Kidney (tissue), 13 donors: ENCODE measurements at regions not wholly inside any gene's neighbourhood (a gene's known extent, or its start where the extent isn't known, plus 50 kb on each side); places are given as distances from the start of the nearest gene placed in this dataset.
"Not testable (repeated sequence)": the region's sequence is repeated elsewhere in the genome, so short reads cannot be mapped to it uniquely, and the experiment has no call there.

ENCODE experiments used
- DNase-seq, 5 donors: peaks; one replicate each; pipeline ENCODE4 v3.0.0-alpha.2; 2013 to 2020
- FAIRE-seq: peaks from 2 replicates; lab custom pipeline; 2012; peaks lifted over from hg19 to GRCh38; lab: Jason Lieb, UNC
- H3K27ac ChIP-seq, 2 donors: one replicate each; pipeline ENCODE4 v1.7.0; 2013; ENCODE audit warnings: low read depth in 2 of 2, low read length in 2 of 2, inconsistent platforms in 1 of 2
- H3K27me3 ChIP-seq: one replicate; pipeline ENCODE4 v1.7.1; 2013; ENCODE audit warnings: low read length, inconsistent platforms; ENCODE audit not compliant: control insufficient read depth, insufficient read depth
- H3K36me3 ChIP-seq, 3 donors: one replicate each; pipeline versions ENCODE4 v1.7.0 to v1.7.1; 2013; ENCODE audit warnings: low read length in 3 of 3, control low read depth in 1 of 3, inconsistent platforms in 1 of 3; ENCODE audit not compliant: insufficient read depth in 3 of 3, control insufficient read depth in 2 of 3
- H3K4me1 ChIP-seq, 3 donors: one replicate each; pipeline versions ENCODE4 v1.7.0 to v1.7.1; 2013; ENCODE audit warnings: low read length in 3 of 3, inconsistent platforms in 1 of 3, low read depth in 1 of 3; ENCODE audit not compliant: control insufficient read depth in 2 of 3, insufficient read depth in 2 of 3
- H3K4me3 ChIP-seq, 3 donors: one replicate each; pipeline versions ENCODE4 v1.7.0 to v1.8.1; 2013; ENCODE audit warnings: low read length in 3 of 3, control low read depth in 1 of 3, inconsistent platforms in 1 of 3
- H3K9ac ChIP-seq, 3 donors: one replicate each; pipeline versions ENCODE4 v1.7.0 to v1.7.1; 2013; ENCODE audit warnings: low read length in 3 of 3, control low read depth in 1 of 3, inconsistent platforms in 1 of 3
- H3K9me3 ChIP-seq, 3 donors: one replicate each; pipeline versions ENCODE4 v1.7.0 to v1.7.1; 2013; ENCODE audit warnings: low read length in 3 of 3, control low read depth in 1 of 3, inconsistent platforms in 1 of 3; ENCODE audit not compliant: control insufficient read depth in 2 of 3, insufficient read depth in 1 of 3
- intact Hi-C: fragments of 100-400 bp; cut with DNase I; formaldehyde crosslinking; loops from one replicate; pipeline ENCODE4 v1.11.1; 2022
- TF ChIP-seq, protein P1 (sequence below): IDR thresholded peaks from 3 replicates; pipeline ENCODE4 v1.5.1; 2012; ENCODE audit warnings: mild to moderate bottlenecking, moderate library complexity, borderline replicate concordance; ENCODE audit not compliant: insufficient read depth; ENCODE audit errors: extremely low read depth
- donor health status: control.
- donor health status: control.
- donor health status: control.
- donor health status: control.
- donor health status: control.
- donor health status: DM: yes; HTN: yes; CAD: no.
- donor health status: Normal renal cell carcinoma (clear cell type).

DNA sequence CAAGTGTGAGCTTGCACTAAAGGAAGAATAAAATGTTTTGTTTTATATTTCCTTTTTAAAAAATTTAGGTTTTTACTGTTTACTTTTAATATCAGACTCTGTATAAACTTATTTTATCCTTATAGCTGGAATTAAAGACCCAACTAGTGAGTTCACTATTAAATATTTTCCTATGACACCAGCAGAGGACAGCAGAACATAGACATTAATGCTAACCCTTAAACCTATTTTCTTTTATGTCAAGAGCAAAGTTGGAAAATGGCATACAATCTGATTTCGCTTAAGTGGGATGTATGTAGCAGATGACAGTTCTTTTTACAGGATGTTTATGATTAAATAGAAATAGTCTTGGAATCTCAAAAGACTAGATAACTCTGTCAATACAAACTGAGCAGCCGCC lies 188.2 kb upstream of the XIRP2 start:
- no peaks in the 10 kb centered on the region for H3K9me3 ChIP-seq
- no peaks in the 10 kb centered on the region for H3K36me3 ChIP-seq
- no peaks in the 10 kb centered on the region for H3K27me3 ChIP-seq
- no peaks in the 10 kb centered on the region for H3K4me1 ChIP-seq
- FAIRE-seq (peak; percentile 37), DNase-seq (peak in 1 of 5 donors; percentile 35)
- no peak overlapping the region for H3K27ac ChIP-seq
- no peak overlapping the region for H3K4me3 ChIP-seq
- TF ChIP-seq, protein P1, sequence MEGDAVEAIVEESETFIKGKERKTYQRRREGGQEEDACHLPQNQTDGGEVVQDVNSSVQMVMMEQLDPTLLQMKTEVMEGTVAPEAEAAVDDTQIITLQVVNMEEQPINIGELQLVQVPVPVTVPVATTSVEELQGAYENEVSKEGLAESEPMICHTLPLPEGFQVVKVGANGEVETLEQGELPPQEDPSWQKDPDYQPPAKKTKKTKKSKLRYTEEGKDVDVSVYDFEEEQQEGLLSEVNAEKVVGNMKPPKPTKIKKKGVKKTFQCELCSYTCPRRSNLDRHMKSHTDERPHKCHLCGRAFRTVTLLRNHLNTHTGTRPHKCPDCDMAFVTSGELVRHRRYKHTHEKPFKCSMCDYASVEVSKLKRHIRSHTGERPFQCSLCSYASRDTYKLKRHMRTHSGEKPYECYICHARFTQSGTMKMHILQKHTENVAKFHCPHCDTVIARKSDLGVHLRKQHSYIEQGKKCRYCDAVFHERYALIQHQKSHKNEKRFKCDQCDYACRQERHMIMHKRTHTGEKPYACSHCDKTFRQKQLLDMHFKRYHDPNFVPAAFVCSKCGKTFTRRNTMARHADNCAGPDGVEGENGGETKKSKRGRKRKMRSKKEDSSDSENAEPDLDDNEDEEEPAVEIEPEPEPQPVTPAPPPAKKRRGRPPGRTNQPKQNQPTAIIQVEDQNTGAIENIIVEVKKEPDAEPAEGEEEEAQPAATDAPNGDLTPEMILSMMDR = peak; percentile 33
- H3K9ac ChIP-seq = no peak overlapping the region
- intact Hi-C loops = no loop called here

DNA sequence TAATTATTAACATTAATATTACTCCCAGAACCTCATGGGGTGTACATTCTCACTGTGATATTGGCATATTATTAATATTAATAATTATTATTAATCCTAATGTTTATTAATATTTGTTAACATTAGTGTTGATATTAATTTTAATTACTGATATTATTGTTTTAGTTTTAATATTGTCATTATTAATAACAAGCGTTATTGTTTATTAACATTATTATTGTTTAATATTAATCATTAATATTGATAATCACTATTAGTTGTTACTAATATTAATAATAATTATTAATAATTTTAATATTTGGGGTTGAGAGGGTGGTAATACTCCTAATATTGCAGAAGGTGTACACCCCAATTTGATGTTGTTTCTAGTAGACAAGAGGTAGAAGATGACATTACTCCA lies 193.1 kb upstream of the XIRP2 start:
- Histone ChIP-seq H3K4me1 (no peaks in the 10 kb centered on the region), H3K27ac (no peak overlapping the region), H3K9ac (no peak overlapping the region), H3K4me3 (no peak overlapping the region), H3K36me3 (no peaks in the 10 kb centered on the region), H3K27me3 (no peaks in the 10 kb centered on the region), H3K9me3 (no peaks in the 10 kb centered on the region)
- FAIRE-seq (peak; percentile 95), DNase-seq (no peak)
- intact Hi-C loops = no loop called here
- TF ChIP-seq, protein P1 = no peak

DNA sequence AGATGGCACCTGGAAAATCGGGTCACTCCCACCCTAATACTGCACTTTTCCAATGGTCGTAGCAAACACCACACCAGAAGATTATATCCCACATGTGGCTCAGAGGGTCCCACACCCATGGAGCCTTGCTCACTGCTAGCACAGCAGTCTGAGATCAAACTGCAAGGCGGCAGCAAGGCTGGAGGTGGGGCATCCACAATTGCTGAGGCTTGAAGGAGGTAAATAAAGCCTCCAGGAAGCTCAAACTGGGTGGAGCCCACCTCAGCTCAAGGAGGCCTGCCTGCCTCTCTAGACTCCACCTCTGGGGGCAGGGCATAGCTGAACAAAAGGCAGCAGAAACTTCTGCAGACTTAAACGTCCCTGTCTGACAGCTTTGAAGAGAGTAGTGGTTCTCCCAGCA lies 192.0 kb upstream of the SCN7A start:
- FAIRE-seq, H3K4me3 ChIP-seq, intact Hi-C loops: not testable (repeated sequence)

GRCh38 chr2:166677996-166678395 lies 183.9 kb upstream of the SCN7A start:
- Histone ChIP-seq H3K4me3 (no peak overlapping the region), H3K4me1 (no peaks in the 10 kb centered on the region), H3K9me3 (no peaks in the 10 kb centered on the region), H3K9ac (no peak overlapping the region), H3K27ac (no peak overlapping the region), H3K27me3 (no peaks in the 10 kb centered on the region), H3K36me3 (no peaks in the 10 kb centered on the region)
- DNase-seq (no peak), FAIRE-seq (no peak)
- TF ChIP-seq, protein P1 = no peak
- intact Hi-C loops = no loop called here

More for the DNA sequence above, 192.0 kb upstream of the SCN7A start:
- not testable (repeated sequence) for H3K27ac ChIP-seq, H3K4me1 ChIP-seq, DNase-seq, H3K36me3 ChIP-seq, H3K27me3 ChIP-seq, H3K9ac ChIP-seq, H3K9me3 ChIP-seq
